ENCODE measurements at regions not wholly inside any gene's neighbourhood (a gene's known extent, or its start where the extent isn't known, plus 50 kb on each side); places are given as distances from the start of the nearest gene placed in this dataset.

- TF ChIP-seq EZH2 (IDR thresholded peaks at IDR 0.05) (no peak), CTCF (IDR thresholded peaks at IDR 0.05) (no peak), EZH2phosphoT487 (IDR thresholded peaks at IDR 0.05) (no peak)
These were observed 60.3 kb upstream of the KRR1 start for GRCh38 chr12:75571656-75572205.
